GM18507 (cell line): ENCODE measurements at regions not wholly inside any gene's neighbourhood (a gene's known extent, or its start where the extent isn't known, plus 50 kb on each side); places are given as distances from the start of the nearest gene placed in this dataset.

Experiments
- DNase-seq: peaks from one replicate; pipeline ENCODE4 v3.0.0; 2011; ENCODE audit warnings: low read depth; ENCODE audit not compliant: insufficient read length; ENCODE audit errors: extremely low spot score
- FAIRE-seq: peaks from 2 replicates; lab custom pipeline; 2011; peaks lifted over from hg19 to GRCh38; lab: Jason Lieb, UNC

GRCh38 chr13:78430166-78430791, 173.1 kb downstream of the POU4F1 start:
- FAIRE-seq (no peak), DNase-seq (no peak)

GRCh38 chr13:78428646-78429045, 174.7 kb downstream of the POU4F1 start:
- no peak for DNase-seq
- no peak for FAIRE-seq

GRCh38 chr13:78426183-78426582, 177.2 kb downstream of the POU4F1 start:
- DNase-seq, result no peak
- FAIRE-seq, result no peak

DNA sequence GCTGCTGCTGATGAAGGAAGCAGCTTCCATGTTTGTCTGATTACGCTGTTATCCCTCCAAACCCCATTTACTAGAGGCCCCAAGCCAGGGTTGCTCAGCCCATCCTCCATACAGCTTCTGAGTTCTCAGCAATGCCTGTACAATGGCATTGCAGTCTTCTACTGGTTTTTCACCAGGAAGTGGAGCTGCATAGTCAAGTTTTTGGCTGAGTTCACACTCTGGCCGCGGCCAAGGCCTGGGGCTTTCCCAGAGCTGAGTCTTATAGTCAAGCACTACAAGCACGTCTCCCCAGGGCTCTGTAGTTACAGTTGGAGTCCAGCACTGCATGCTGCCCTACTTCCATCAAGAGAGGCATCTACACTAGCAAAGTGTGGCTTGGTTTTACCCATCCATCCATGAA, 182.5 kb downstream of the POU4F1 start:
- FAIRE-seq, result peak; percentile 63
- DNase-seq, result no peak

GRCh38 chr13:78413887-78414553, 189.3 kb downstream of the POU4F1 start:
- DNase-seq (no peak), FAIRE-seq (no peak)

DNA sequence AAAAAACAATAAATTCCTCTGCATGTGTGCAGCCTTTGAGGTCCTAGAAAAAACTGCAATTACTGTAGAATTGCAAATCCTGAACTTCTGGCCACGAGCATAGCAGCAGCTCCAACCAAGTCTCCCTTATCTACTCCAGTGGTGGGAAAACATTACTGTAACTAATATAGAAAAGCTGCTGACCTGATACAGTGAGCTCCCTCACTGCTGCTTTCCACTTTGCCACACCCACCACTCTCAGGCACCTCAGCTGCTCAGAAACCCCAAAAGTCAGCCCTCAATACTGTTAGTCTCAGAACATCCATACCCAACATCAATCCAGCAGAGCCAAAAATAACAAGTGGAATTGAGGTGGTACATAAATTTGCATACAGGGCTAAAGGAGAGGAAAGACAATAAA, 192.5 kb downstream of the POU4F1 start:
- DNase-seq, result no peak
- FAIRE-seq, result no peak

DNA sequence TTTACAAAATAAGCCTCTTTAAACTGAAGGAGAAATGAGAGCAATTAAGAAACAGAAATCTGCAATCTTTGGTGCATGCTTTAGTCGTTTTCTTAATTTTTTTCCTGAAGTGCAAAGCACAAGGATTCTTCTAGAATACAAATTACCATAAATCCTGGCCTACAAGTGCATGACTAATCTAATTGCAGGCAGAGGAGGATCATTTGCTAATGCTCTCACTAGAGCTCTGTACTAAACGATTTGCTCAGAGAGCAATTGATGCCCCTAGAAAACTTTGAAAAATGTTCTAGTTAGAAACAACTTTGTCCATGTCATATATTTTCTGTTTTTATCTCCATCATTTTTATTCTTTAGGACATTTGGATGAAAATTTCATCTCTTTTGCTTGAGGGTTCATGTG, 193.2 kb downstream of the POU4F1 start:
- FAIRE-seq, result no peak

DNA sequence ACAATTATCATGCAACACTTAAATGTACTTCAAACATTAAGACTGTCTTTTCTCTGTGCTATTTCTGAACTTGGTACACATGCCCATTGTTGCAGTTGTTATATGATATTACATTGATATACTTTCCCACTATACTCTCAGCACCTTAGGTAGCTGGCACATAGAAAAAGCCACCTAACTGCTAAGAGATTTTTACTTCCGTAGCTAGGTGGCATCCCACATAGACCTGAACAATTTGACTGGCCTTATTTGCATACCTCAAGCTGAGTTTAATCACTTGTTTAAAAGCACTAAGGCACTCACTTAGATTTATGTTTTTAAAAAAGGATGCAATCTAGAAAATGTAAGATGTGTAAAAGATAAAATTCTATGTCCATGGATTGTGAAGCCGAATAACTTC, 194.2 kb downstream of the POU4F1 start:
- no peak for DNase-seq
- no peak for FAIRE-seq

More for the DNA sequence above, 193.2 kb downstream of the POU4F1 start:
- no peak for DNase-seq

GRCh38 chr13:78404846-78405360, 198.4 kb downstream of the POU4F1 start:
- FAIRE-seq, result no peak
- no peak for DNase-seq

GRCh38 chr13:78402708-78403400, 200.5 kb downstream of the POU4F1 start:
- DNase-seq, result no peak
- no peak for FAIRE-seq

GRCh38 chr13:78401873-78402707, 201.3 kb downstream of the POU4F1 start:
- FAIRE-seq, result no peak
- no peak for DNase-seq

DNA sequence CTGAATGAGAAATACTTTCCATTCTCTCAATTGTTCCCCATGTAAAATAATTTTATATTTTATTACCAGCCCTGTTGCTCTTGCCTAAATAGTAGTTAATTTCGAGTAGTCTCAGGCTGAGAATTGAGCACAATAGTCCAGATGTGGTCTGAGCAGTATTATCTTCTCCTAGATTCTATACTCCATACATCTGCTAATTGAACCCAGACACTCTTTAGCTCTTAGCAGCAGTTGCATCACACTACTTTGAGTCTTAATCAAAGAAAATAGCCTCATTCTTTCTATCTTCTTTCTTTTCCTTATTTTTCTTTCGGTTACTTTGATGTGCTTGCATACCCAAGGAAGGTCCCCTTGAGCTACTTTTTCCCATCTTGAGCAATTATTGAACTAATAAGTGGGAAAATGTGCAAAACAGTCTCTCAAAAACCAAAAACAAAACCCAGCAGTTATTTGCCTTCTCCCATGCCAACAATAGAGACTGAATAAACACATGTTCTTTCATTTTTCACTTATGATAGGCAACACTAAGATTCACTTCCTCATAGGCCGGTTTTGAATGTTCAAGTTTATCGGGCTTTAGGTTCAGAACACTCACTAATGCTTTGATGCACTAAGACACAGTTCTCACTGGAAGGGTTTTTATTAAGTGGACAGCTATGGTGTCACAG, 204.5 kb downstream of the POU4F1 start:
- FAIRE-seq (peak; percentile 71), DNase-seq (no peak)

DNA sequence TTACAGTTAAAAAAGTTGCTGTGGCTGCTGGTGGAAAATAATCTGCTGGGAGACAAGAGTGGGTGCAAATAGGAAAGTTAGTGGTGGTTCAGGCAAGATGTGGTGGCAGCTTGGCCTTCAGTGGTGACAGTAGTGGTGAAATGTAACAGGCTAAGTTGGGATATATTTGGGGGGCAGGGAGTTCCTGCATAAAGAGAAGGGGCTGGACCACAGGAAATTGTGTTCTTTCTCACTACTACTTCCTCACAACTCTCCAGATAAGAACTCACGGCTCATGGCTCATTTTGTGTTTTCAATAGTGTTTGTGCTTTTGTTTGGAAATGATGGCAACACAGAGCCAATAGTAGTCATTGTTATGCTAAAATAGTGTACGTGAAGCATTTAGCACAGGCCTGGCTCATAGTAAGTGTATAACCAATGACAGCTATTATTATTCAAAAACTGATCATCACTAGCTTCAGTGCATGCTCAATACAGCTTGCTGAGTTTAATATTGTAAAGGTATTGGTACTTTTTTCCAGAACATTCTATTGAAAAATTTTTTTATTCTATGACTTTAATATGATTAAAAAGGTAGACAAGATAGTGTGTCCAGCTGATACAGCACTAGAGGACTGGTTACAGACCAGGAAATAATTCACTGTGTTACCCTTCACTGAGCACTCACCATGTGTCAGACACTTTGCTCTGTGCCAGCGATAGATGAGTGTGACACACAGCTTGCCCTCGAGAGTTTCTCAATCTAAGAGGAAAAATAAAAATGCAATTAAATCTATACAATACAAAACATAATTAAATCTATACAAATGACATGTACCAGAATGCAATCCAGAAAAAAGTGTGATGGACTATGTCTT, 209.8 kb downstream of the POU4F1 start:
- DNase-seq, result no peak

GRCh38 chr13:78383899-78384298, 219.5 kb downstream of the POU4F1 start:
- FAIRE-seq (no peak), DNase-seq (no peak)

More for the DNA sequence above, 209.8 kb downstream of the POU4F1 start:
- FAIRE-seq, result no peak

GRCh38 chr13:78383071-78383484, 220.3 kb downstream of the POU4F1 start:
- DNase-seq (no peak), FAIRE-seq (no peak)

DNA sequence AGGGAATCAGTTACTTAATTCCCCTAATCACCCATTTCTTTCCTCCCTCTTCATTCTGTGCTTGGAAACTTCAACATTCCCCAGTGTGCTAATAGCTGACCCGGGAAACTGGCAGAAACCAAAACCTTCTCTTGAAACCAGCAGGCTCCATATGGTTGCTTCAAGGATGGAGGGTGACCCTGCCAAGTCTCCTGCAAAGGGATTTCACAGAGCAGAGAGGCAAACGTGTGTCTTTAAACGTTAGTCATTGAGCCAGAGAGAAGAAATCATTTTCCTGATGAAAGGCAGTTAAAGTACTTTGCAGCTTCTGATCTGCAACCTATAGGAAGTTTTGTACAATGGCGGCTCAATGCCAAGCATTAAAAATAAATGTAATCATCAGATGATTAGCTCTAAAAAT, 220.9 kb downstream of the POU4F1 start:
- FAIRE-seq, result no peak
- DNase-seq, result no peak

- no peak for FAIRE-seq
- no peak for DNase-seq
These were observed 226.5 kb downstream of the POU4F1 start for GRCh38 chr13:78376822-78377221.

GRCh38 chr13:78376033-78376432, 227.3 kb downstream of the POU4F1 start:
- DNase-seq, result no peak

More at GRCh38 chr13:78376033-78376432, 227.3 kb downstream of the POU4F1 start:
- FAIRE-seq, result no peak
